Activated CD4-positive, alpha-beta T cell treated with anti-CD3 and anti-CD28 coated beads, Interleukin-2, amount 50 U/mL, for 24 hours (primary cell): ENCODE measurements at regions not wholly inside any gene's neighbourhood (a gene's known extent, or its start where the extent isn't known, plus 50 kb on each side); places are given as distances from the start of the nearest gene placed in this dataset.

Experiments used
- DNase-seq, 2 donors: peaks; one replicate each; pipeline ENCODE4 v3.0.0-alpha.2; 2020; ENCODE audit warnings: low read depth in 1 of 2, low spot score in 1 of 2

DNA sequence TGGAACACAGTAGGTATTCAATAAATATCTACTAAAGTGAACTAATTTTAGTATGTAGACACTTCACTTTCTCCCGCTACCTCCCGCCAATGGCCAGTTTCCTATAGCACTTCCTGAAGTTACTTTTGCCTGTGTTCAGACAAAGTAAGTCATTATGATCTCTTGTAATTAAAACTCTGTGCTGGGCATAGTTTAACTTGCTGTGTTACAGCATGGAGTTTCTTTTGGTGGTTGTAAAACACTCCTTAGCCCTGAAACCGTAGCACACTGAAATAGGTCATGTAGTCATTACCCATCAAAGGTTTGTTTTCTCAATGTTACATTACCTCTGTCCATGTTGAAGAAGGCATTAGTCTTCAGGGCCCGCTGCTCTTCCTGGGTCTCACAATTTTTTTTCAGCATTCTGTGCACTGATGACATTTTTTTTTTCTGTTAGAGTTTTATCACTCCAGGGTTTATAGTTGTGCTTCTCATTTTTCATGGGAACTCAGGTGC is 54.0 kb upstream of the CENPW start:
- DNase-seq, result no peak
